Inflammatory macrophage treated with lipopolysaccharide for 4 hours (primary cell): ENCODE measurements at regions not wholly inside any gene's neighbourhood (a gene's known extent, or its start where the extent isn't known, plus 50 kb on each side); places are given as distances from the start of the nearest gene placed in this dataset.

Experiments
- DNase-seq: peaks from one replicate; pipeline ENCODE4 v3.0.0-alpha.2; 2020

DNA sequence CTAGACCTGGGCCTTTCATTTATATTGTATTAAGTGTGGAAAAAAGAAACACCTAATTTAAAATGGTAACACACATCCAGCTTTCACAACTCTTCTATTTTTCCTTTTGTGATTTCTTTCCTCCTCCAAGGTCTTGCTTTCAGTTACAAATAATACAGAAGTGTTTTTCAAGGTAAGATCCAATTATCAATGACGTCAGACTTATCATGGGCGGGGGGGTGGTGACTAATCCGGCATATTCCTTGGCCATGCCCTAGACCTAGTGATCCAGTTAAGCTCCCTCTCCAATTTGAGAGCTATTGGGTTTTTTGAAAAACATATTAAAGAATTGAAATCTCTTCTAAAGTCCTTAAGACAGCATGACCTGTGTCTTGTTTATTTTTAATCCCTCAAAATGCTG lies 669.9 kb upstream of the NR5A2 start:
- DNase-seq, result no peak

GRCh38 chr1:199362996-199363395 lies 664.5 kb upstream of the NR5A2 start:
- DNase-seq, result peak; percentile 22

- DNase-seq, result peak; percentile 5
Measured at GRCh38 chr1:199373139-199373538, 654.4 kb upstream of the NR5A2 start.

DNA sequence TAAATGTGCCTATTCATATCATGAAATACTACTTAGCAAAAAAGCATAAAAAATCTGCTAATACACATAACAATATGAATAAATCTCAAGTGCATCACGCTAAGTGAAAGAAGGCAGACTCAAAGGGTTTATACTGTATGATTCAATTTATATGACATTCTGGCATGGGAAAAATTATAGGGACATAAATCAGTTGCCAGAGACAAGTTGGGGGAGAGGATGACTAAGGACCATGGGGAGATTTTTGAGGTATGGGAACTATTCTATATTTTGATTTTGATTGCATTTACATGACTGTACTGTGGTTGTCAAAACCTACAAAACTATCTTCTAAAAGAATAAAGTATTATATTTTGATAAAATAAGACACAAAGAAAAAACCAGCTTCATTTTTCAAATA lies 650.3 kb upstream of the NR5A2 start:
- DNase-seq, result no peak

GRCh38 chr1:199383793-199384192 lies 643.7 kb upstream of the NR5A2 start:
- DNase-seq, result no peak

- no peak for DNase-seq
Measured at GRCh38 chr1:199394856-199395255, 632.7 kb upstream of the NR5A2 start.

- DNase-seq, result no peak
Measured at GRCh38 chr1:199396456-199396855, 631.1 kb upstream of the NR5A2 start.

DNA sequence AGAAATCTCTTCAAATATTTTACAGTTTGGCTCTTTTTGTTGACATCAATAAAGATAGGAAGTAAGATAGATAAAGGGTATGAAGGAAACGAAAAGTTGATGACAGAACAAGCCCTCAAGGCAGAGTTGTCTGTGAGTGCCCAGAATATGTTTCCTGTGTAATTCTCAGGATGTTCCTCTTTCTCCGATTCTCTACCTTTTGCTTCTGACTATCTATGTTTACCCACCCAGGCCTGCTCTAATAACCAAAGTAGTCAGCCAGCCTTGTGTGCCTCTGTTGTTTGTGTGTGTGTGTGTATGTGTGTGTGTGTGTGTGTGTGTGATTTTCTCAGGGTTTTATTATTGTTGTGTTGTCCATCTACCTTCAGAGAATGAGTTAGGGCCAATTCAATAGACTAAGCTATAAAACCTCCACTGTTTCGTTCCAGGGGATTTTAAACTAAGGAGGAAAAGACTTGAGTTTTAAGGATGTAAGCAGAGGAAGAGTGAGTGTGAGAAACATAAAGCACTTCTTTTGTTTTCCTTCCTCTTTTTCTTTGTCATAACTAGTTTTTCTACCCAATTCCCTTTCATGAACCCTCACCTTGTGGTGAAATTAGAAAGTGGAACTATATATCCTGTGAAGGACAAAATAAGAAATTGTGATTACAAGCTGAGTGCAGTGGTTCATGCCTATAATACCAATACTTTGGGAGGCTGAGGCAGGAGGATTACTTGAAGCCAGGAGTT lies 627.4 kb upstream of the NR5A2 start:
- peak; percentile 29 for DNase-seq

DNA sequence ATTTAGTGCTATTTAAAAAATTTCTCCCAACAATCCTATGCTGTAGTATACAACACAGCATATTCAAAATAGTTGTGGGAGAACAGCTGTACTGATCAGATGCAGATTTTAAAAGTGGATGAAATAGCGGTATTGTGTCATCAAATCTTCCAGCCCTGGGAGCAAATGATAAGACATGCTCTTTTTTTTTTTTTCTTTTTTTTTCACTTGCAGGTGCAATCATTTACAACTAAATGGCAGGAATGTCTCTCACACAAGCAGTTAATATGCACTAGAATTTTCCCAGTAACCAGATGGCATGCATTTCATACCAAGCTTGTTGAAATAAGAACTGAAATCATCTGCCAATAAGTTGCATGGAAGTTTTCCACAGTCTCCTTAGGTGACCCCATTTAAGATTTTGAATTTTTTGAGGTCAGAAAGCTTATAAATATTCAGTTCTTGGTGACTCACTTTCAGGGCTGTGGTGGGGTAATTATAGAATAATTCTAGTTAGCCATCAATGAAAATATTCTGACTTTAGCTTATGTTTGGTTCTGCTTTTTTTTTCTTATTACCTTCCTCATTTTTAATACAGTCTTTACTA lies 623.9 kb upstream of the NR5A2 start:
- no peak for DNase-seq

DNA sequence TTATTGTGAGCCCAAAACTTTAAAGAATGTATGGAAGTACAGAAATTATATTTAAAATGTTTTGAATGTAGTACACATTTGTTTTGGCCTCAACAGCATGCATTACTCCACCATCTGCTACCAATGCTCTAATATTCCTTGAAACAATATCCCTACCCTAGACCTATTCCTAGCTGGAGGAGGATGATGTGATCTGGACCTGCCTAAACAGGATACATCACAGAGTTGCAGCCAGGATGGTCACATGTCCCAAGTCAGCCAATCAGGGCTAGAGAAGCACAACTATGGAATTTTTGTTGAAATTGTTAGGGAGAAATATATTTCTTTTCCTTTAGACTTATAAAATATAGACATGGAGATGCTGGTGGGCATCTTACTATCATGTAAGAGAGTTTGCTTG lies 623.3 kb upstream of the NR5A2 start:
- DNase-seq, result no peak

DNA sequence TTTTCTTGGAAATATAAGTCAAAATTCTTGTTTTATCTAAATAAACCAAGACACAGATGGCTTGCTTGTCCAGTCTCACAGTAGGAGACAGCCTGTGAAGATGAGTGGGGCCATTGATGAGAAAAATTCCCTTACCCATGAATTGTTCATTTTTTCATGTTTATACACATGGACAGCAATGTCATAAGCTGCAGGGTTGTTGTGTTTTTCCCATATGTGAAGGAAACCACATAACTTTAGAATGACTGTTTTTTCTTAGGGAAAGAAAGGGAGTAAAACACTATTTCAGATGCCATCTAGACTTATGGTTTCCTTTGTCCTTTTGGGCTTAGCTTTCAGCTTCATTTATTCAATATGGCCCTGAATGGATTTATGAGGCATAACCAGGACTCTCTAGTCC lies 622.5 kb upstream of the NR5A2 start:
- no peak for DNase-seq

GRCh38 chr1:199405634-199406196 lies 621.8 kb upstream of the NR5A2 start:
- DNase-seq, result no peak

DNA sequence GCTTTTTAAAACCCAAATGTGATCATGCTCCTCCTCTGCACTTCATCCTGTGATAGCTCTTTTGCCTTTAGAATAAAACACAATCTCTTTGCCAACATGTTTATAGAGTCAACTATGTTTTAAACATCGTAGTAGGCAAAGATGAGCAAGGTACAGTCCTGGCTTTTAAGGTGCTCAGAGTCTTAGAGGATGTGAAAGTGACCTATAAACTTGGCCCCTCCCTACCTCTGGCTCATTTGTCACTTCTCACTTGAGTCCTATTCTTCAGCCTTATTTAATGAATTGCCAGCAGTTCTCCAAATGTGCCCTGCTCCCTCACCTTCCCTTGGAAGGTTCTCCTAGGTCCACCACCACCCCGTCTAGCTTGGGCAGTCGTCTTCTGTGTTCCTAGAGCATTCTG lies 617.0 kb upstream of the NR5A2 start:
- no peak for DNase-seq

DNA sequence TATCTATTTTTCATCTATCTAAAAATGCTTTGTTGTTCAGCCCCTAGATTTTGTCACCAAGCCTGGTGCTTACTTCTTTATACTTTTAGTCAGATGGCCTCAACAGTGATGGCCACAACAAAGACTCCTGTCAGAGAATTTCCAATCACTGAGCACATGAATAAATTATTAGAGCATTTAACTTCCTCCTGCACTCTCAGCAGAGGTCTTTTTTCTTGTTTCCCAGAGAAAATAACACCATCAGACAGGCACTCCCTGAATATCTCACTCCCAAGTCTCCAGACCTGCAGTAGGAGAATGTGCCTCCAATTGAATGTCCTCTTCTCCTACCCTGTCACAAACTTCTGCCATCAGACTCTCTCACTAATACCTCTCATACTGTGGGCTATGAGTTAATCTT lies 616.0 kb upstream of the NR5A2 start:
- DNase-seq, result no peak

- DNase-seq, result no peak
Measured at GRCh38 chr1:199422206-199422605, 605.3 kb upstream of the NR5A2 start.

DNA sequence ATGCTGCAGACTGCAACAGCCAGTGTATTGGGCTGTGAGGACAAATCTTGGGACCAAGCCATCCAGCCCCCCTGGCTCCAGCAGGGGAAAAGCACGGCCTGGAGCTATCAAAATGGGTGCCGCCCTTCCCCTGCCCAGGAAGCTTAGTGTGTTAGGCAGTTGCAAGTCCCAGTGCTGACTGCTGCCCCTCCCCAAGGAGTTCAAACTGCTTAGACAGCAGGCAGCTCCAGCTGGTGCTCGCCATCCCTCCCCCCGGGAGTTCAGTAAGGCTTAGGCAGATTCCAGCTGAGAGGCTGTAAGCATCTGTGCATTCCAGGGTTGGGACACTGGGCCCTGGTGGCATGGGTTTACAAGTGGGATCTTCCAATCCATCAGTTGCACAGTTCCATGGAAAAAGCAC lies 579.6 kb upstream of the NR5A2 start:
- DNase-seq, result no peak

DNA sequence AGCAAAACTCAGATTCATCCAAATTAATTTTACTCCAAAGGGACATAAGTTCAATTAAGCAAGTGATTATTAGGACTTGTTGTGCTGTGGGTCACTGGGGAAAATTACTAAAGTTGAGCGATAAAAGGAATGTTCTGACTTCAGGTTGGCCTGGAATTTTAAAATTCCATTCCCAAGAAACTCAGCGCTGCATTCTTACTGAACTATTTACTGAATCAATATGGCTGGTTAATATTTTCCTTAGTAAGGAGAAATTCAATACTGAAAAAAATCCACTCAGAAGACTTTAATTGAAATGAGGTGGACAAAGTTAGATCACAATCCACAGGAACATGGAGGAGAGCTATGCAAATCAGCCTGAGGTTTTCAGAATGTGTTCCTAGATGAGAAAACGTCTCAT lies 578.9 kb upstream of the NR5A2 start:
- DNase-seq, result no peak

GRCh38 chr1:199449221-199449620 lies 578.3 kb upstream of the NR5A2 start:
- DNase-seq, result no peak

GRCh38 chr1:199449681-199450080 lies 577.8 kb upstream of the NR5A2 start:
- no peak for DNase-seq

DNA sequence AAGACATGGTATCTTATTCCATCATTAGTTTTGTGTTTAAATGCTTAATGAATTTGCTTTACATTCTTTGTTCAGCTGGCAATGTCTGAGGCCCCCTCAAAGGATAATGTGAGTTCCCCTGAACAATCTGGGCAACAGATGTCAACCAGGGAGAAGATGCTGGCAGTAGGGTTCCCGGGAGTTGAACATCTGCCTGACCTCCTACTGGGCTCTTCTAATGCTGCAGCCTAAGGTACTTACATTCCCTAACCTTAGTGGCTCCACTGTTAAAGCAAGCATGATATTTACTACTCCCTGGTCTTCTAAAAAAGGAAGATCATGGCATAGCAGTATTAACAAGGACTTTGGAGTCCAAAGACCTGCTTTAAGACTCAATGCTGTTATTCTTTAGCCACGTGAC lies 574.9 kb upstream of the NR5A2 start:
- DNase-seq, result no peak

DNA sequence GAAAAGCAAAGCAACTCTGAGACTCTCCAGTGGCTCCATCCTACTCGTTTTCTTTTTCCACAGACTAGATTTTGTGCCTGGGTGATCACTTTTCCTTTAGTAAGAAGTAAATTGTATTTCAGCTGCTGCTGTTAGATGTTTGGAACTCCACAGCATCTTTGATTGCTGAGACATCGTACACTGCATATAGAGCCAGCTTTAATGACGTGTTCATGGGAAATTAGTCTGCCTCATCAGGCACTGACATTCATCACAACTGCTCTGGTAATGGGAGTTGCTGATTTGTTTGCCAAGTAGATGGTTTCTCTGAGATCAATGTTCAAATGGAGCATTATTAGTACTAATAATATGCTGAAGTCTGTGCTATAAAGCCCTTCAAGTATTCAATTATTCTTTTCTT lies 573.8 kb upstream of the NR5A2 start:
- no peak for DNase-seq

DNA sequence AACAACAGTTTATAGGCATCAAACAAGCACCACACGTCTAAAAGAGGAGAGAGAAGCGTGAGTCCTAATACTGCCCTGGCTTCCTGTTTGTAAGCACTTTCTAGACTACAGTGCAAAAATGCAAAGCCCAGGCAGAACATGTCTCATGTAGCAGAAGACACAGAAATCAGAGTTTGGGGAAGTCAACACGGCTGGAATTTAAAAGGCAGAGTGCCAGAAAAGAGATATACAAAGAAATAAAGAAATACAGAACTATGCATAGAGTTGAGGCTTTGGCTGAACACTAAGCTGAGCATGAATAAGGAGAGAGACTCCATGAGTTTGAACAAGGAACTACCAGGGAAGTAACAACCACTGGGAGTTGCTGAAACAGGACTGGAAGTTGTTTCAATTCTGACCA lies 566.6 kb upstream of the NR5A2 start:
- peak; percentile 19 for DNase-seq

DNA sequence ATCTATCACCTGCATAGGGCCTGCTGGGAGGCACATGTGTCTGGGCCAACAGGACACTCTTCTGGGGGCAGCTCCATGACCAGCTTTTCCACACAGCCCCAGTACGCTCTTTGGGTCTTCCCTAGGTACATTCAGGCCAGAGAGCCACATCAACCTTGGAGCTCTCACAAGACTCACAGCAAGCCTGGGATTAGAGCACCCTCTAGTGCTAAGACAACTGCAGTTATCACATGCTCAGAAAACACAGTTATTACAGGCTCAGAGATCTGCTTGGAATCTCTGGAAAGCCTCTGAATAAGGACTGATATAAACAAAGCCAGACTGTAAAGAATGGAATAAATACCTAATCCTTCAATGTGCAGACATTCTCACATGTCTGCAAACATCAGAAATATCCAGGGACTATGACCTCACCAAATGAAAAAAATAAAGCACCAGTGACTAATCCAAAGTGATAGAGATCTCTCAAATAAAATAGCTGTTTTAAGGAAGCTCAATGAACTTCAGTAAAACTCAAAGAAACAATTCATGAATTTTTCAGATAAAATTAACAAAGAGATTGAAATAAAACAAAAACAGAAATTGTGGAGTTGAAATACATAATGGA lies 563.9 kb upstream of the NR5A2 start:
- DNase-seq, result peak; percentile 55

DNA sequence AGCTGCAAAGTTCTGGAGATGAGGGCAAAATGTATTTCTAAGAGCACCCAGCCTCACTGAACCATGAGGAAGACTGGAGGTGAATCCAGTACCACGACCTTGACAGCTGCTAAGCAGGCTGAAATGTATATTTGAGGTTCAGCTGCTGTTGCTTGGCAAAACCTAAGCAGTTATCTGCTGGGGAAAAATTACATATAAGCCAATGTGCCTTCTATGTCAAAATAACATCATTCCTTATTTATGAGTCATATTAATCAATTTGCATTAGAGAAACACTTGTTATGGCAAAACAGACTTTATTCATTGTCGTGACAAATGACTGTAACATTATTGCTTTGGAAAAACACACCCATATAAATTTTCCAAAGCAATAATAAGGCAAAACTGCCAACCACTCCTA lies 560.5 kb upstream of the NR5A2 start:
- no peak for DNase-seq
